Osteoblast (primary cell): ENCODE measurements at regions not wholly inside any gene's neighbourhood (a gene's known extent, or its start where the extent isn't known, plus 50 kb on each side); places are given as distances from the start of the nearest gene placed in this dataset.
"Not testable (repeated sequence)": the region's sequence is repeated elsewhere in the genome, so short reads cannot be mapped to it uniquely, and the experiment has no call there.

Source experiments
- DNase-seq: peaks from one replicate; pipeline ENCODE4 v3.0.0; 2011; ENCODE audit warnings: low spot score, mixed read lengths; ENCODE audit not compliant: insufficient read length; ENCODE audit errors: missing footprints
- H2AFZ ChIP-seq: 2 replicates; pipeline ENCODE4 v1.6.0; 2011; ENCODE audit warnings: mild to moderate bottlenecking, low read length
- H3K27ac ChIP-seq: 2 replicates; pipeline ENCODE4 v1.5.1; 2011; ENCODE audit warnings: mild to moderate bottlenecking, low read depth, low read length, moderate library complexity
- H3K27me3 ChIP-seq: 2 replicates; pipeline ENCODE4 v1.6.0; 2012; ENCODE audit warnings: mild to moderate bottlenecking, control low read depth, inconsistent platforms, low read length, moderate library complexity; ENCODE audit not compliant: insufficient read depth
- H3K36me3 ChIP-seq: 2 replicates; pipeline ENCODE4 v1.5.1; 2011; ENCODE audit warnings: mild to moderate bottlenecking, low read length, control low read depth, moderate library complexity; ENCODE audit not compliant: insufficient read depth
- H3K4me1 ChIP-seq: 2 replicates; pipeline ENCODE4 v1.5.1; 2011; ENCODE audit warnings: mild to moderate bottlenecking, low read length, control low read depth, moderate library complexity; ENCODE audit not compliant: insufficient read depth
- H3K4me2 ChIP-seq: 2 replicates; pipeline ENCODE4 v1.6.0; 2011; ENCODE audit warnings: mild to moderate bottlenecking, low read length; ENCODE audit not compliant: insufficient read depth
- H3K4me3 ChIP-seq: fragments of 200-600 bp; sonication (generic); 3 replicates; pipeline ENCODE4 v1.5.1; 2012; ENCODE audit warnings: mild to moderate bottlenecking, low read length, inconsistent platforms; ENCODE audit not compliant: insufficient read depth
- H3K79me2 ChIP-seq: 2 replicates; pipeline ENCODE4 v1.6.0; 2012; ENCODE audit warnings: mild to moderate bottlenecking, low read length, control low read depth, inconsistent platforms; ENCODE audit not compliant: insufficient read depth
- H3K9me3 ChIP-seq: 2 replicates; pipeline ENCODE4 v1.5.1; 2011; ENCODE audit warnings: low read depth, low read length, control low read depth
- H4K20me1 ChIP-seq: 2 replicates; pipeline ENCODE4 v1.6.0; 2012; ENCODE audit warnings: mild to moderate bottlenecking, low read length, control low read depth; ENCODE audit not compliant: insufficient read depth
- CTCF ChIP-seq: IDR thresholded peaks from 2 replicates; pipeline ENCODE4 v1.5.1; 2011; ENCODE audit warnings: mild to moderate bottlenecking, low read depth, low read length, moderate library complexity; ENCODE audit errors: extremely low read depth

GRCh38 chr3:106303766-106304165 is 435.0 kb upstream of the CBLB start:
- no peaks in the 10 kb centered on the region for H3K79me2 ChIP-seq
- no peaks in the 10 kb centered on the region for H4K20me1 ChIP-seq
- no peaks in the 10 kb centered on the region for H3K36me3 ChIP-seq
- H3K4me2 ChIP-seq: no peak overlapping the region
- TF ChIP-seq CTCF: no peak
- no peak overlapping the region for H2AFZ ChIP-seq
- no peaks in the 10 kb centered on the region for H3K27me3 ChIP-seq
- no peaks in the 10 kb centered on the region for H3K9me3 ChIP-seq
- H3K27ac ChIP-seq: no peak overlapping the region
- no peak overlapping the region for H3K4me3 ChIP-seq
- no peak for DNase-seq
- peaks cover 6% of the 10 kb centered on the region for H3K4me1 ChIP-seq

GRCh38 chr3:106305127-106305526 is 436.3 kb upstream of the CBLB start:
- Histone ChIP-seq H3K9me3 (no peaks in the 10 kb centered on the region), H3K27ac (no peak overlapping the region), H4K20me1 (no peaks in the 10 kb centered on the region), H3K4me1 (no peaks in the 10 kb centered on the region), H3K4me2 (no peak overlapping the region), H2AFZ (no peak overlapping the region), H3K36me3 (no peaks in the 10 kb centered on the region), H3K79me2 (no peaks in the 10 kb centered on the region), H3K27me3 (no peaks in the 10 kb centered on the region), H3K4me3 (no peak overlapping the region)
- DNase-seq: no peak
- TF ChIP-seq CTCF: no peak

GRCh38 chr3:106305882-106306435 is 437.1 kb upstream of the CBLB start:
- H3K36me3 ChIP-seq: no peaks in the 10 kb centered on the region

GRCh38 chr3:106309274-106309673 is 440.5 kb upstream of the CBLB start:
- Histone ChIP-seq H3K4me2 (no peak overlapping the region), H3K79me2 (no peaks in the 10 kb centered on the region), H3K4me1 (no peaks in the 10 kb centered on the region), H2AFZ (no peak overlapping the region), H3K4me3 (no peak overlapping the region), H3K9me3 (no peaks in the 10 kb centered on the region), H3K27me3 (no peaks in the 10 kb centered on the region), H4K20me1 (no peaks in the 10 kb centered on the region), H3K36me3 (no peaks in the 10 kb centered on the region), H3K27ac (no peak overlapping the region)
- DNase-seq: no peak
- TF ChIP-seq CTCF: no peak

More at GRCh38 chr3:106305882-106306435, 437.1 kb upstream of the CBLB start:
- Histone ChIP-seq H3K27ac (no peak overlapping the region), H4K20me1 (no peaks in the 10 kb centered on the region), H3K79me2 (no peaks in the 10 kb centered on the region), H3K4me2 (no peak overlapping the region), H3K4me1 (no peaks in the 10 kb centered on the region), H3K4me3 (no peak overlapping the region), H3K27me3 (no peaks in the 10 kb centered on the region), H2AFZ (peak overlapping the region; percentile 24), H3K9me3 (no peaks in the 10 kb centered on the region)
- DNase-seq: no peak
- TF ChIP-seq CTCF: no peak

GRCh38 chr3:106309798-106310197 is 441.0 kb upstream of the CBLB start:
- DNase-seq, H4K20me1 ChIP-seq, H3K4me1 ChIP-seq, H3K36me3 ChIP-seq, H3K9me3 ChIP-seq, H3K4me2 ChIP-seq, H3K27ac ChIP-seq, H3K27me3 ChIP-seq, H2AFZ ChIP-seq, H3K79me2 ChIP-seq, H3K4me3 ChIP-seq: not testable (repeated sequence)
